ENCODE measurements at regions not wholly inside any gene's neighbourhood (a gene's known extent, or its start where the extent isn't known, plus 50 kb on each side); places are given as distances from the start of the nearest gene placed in this dataset.

- no peaks in the 10 kb centered on the region for H3K36me3 ChIP-seq (ENCODE audit: low read depth)
- DNase-seq, result no peak
- CTCF ChIA-PET, result no interaction called here
Measured at GRCh38 chr2:58950795-58951462, 709.8 kb upstream of the FANCL start.

DNA sequence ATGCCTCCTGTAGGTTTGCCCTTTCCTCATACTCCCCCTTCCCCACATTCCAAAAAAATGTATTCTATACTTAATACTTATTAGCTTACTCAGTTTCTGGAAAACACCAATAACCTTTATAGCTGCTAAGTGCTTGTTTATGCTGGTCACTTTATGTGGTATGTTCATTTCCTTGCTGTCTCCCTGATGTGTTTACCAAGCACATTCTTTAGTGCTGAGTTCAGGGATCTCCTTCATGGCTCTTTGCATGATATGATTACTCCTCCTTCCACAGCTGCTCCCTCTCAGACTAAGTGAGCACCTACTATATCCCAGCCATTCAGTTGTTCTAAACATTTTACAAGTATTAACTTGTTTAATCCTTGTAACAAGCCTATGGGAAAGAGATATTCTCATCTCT is 698.3 kb upstream of the FANCL start:
- H3K9me3 ChIP-seq (ENCODE audit: insufficient read depth, low read depth), result no peaks in the 10 kb centered on the region
- CTCF ChIA-PET, result no interaction called here
- no peak overlapping the region for H3K27ac ChIP-seq
- H2AFZ ChIP-seq, result no peak overlapping the region
- H3K36me3 ChIP-seq (ENCODE audit: low read depth), result no peaks in the 10 kb centered on the region
- no peak for TF ChIP-seq EZH2 (IDR thresholded peaks at IDR 0.05; ENCODE audit: low read depth)
- no peak for TF ChIP-seq CTCF (conservative IDR thresholded peaks at IDR 0.05)
- no peaks in the 10 kb centered on the region for H3K9me2 ChIP-seq (ENCODE audit: insufficient read depth)
- H3K4me3 ChIP-seq, result no peak overlapping the region
- no peaks in the 10 kb centered on the region for H3K4me1 ChIP-seq (replicated peaks; ENCODE audit: insufficient read depth)
- DNase-seq, result no peak
- no peaks in the 10 kb centered on the region for H3K27me3 ChIP-seq (ENCODE audit: insufficient read depth, low read depth)
- no peaks in the 10 kb centered on the region for H3K79me2 ChIP-seq (ENCODE audit: low read depth)
- intact Hi-C loops (cut with micrococcal nuclease; ENCODE audit: unreplicated experiment), result no loop called here
- no peaks in the 10 kb centered on the region for H4K20me1 ChIP-seq (ENCODE audit: insufficient read depth)
- no peak overlapping the region for H3K4me2 ChIP-seq
- no TSS peak for BruUV-seq (replicated peaks)
- no peaks in the 10 kb centered on the region for H3F3A ChIP-seq (ENCODE audit: insufficient read depth, low read depth)
- POLR2A ChIA-PET (ENCODE audit: unreplicated experiment), result interaction anchor here (0.5 kb wide), 1 partner anchor 297 kb away, joined by 4 read pairs; no protein-coding TSS in a partner anchor

More at GRCh38 chr2:58950795-58951462, 709.8 kb upstream of the FANCL start:
- Histone ChIP-seq H3K79me2 (ENCODE audit: low read depth) (no peaks in the 10 kb centered on the region), H4K20me1 (ENCODE audit: insufficient read depth) (0 out of 2 replicates have a peak, but pooled peaks cover 4% of the 10 kb centered on the region), H3K27me3 (ENCODE audit: insufficient read depth, low read depth) (peaks cover 34% of the 10 kb centered on the region), H3K9me2 (ENCODE audit: insufficient read depth) (no peaks in the 10 kb centered on the region), H2AFZ (no peak overlapping the region), H3K4me3 (no peak overlapping the region), H3K9me3 (ENCODE audit: insufficient read depth, low read depth) (no peaks in the 10 kb centered on the region), H3K4me1 (replicated peaks; ENCODE audit: insufficient read depth) (no peaks in the 10 kb centered on the region), H3K4me2 (no peak overlapping the region), H3F3A (ENCODE audit: insufficient read depth, low read depth) (no peaks in the 10 kb centered on the region), H3K27ac (no peak overlapping the region)
- POLR2A ChIA-PET (ENCODE audit: unreplicated experiment), result no interaction called here
- BruUV-seq (replicated peaks), result no TSS peak
- no peak for TF ChIP-seq EZH2 (IDR thresholded peaks at IDR 0.05; ENCODE audit: low read depth)
- intact Hi-C loops (cut with micrococcal nuclease; ENCODE audit: unreplicated experiment), result no loop called here

GRCh38 chr2:58938988-58939387 is 697.9 kb upstream of the FANCL start:
- TF ChIP-seq CTCF (conservative IDR thresholded peaks at IDR 0.05) (no peak), EZH2 (IDR thresholded peaks at IDR 0.05; ENCODE audit: low read depth) (no peak)
- CTCF ChIA-PET, result no interaction called here
- no peak overlapping the region for H3K27ac ChIP-seq
- no peak overlapping the region for H3K4me2 ChIP-seq
- DNase-seq, result no peak
- H3K9me3 ChIP-seq (ENCODE audit: insufficient read depth, low read depth), result no peaks in the 10 kb centered on the region
- no peak overlapping the region for H3K4me3 ChIP-seq
- H3K4me1 ChIP-seq (replicated peaks; ENCODE audit: insufficient read depth), result no peaks in the 10 kb centered on the region
- H3K9me2 ChIP-seq (ENCODE audit: insufficient read depth), result no peaks in the 10 kb centered on the region
- H3K27me3 ChIP-seq (ENCODE audit: insufficient read depth, low read depth), result no peaks in the 10 kb centered on the region
- no peaks in the 10 kb centered on the region for H3K36me3 ChIP-seq (ENCODE audit: low read depth)
- H3K79me2 ChIP-seq (ENCODE audit: low read depth), result no peaks in the 10 kb centered on the region
- no peak overlapping the region for H2AFZ ChIP-seq
- no peaks in the 10 kb centered on the region for H4K20me1 ChIP-seq (ENCODE audit: insufficient read depth)
- intact Hi-C loops (cut with micrococcal nuclease; ENCODE audit: unreplicated experiment), result no loop called here
- POLR2A ChIA-PET (ENCODE audit: unreplicated experiment), result no interaction called here
- no peaks in the 10 kb centered on the region for H3F3A ChIP-seq (ENCODE audit: insufficient read depth, low read depth)
- no TSS peak for BruUV-seq (replicated peaks)

DNA sequence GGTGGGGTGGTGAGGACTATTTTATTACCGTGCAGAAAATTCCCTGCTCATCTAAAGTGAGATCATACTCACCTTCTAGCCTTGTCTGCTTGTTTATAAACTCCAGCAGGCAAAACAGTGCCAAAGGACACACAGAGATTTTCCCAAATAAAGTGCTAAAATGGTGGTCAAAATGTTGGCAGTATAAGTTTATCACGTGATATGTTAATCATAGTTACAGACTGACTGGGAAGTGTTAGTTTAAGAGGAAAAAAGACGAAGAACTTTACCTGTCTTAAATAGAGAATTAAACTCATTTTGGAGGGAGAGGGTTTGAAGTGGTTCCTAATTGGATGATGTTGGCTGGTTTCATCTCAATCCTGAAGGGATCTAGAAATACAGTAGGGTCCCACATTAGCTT is 691.7 kb upstream of the FANCL start:
- POLR2A ChIA-PET (ENCODE audit: unreplicated experiment), result no interaction called here
- no peaks in the 10 kb centered on the region for H3K9me3 ChIP-seq (ENCODE audit: insufficient read depth, low read depth)
- CTCF ChIA-PET, result no interaction called here

More for the DNA sequence above, 691.7 kb upstream of the FANCL start:
- TF ChIP-seq EZH2 (IDR thresholded peaks at IDR 0.05; ENCODE audit: low read depth) (no peak), CTCF (conservative IDR thresholded peaks at IDR 0.05) (no peak)
- Histone ChIP-seq H3K27ac (no peak overlapping the region), H3F3A (ENCODE audit: insufficient read depth, low read depth) (no peaks in the 10 kb centered on the region), H3K79me2 (ENCODE audit: low read depth) (no peaks in the 10 kb centered on the region), H3K4me3 (no peak overlapping the region), H4K20me1 (ENCODE audit: insufficient read depth) (no peaks in the 10 kb centered on the region), H3K9me2 (ENCODE audit: insufficient read depth) (no peaks in the 10 kb centered on the region), H2AFZ (no peak overlapping the region), H3K27me3 (ENCODE audit: insufficient read depth, low read depth) (0 out of 2 replicates have a peak, but pooled peaks cover 4% of the 10 kb centered on the region), H3K4me1 (replicated peaks; ENCODE audit: insufficient read depth) (no peaks in the 10 kb centered on the region), H3K36me3 (ENCODE audit: low read depth) (no peaks in the 10 kb centered on the region), H3K4me2 (no peak overlapping the region)
- intact Hi-C loops (cut with micrococcal nuclease; ENCODE audit: unreplicated experiment), result no loop called here
- no TSS peak for BruUV-seq (replicated peaks)
- no peak for DNase-seq

All from PC-9 (cell line).